ENCODE measurements at regions not wholly inside any gene's neighbourhood (a gene's known extent, or its start where the extent isn't known, plus 50 kb on each side); places are given as distances from the start of the nearest gene placed in this dataset.

DNA sequence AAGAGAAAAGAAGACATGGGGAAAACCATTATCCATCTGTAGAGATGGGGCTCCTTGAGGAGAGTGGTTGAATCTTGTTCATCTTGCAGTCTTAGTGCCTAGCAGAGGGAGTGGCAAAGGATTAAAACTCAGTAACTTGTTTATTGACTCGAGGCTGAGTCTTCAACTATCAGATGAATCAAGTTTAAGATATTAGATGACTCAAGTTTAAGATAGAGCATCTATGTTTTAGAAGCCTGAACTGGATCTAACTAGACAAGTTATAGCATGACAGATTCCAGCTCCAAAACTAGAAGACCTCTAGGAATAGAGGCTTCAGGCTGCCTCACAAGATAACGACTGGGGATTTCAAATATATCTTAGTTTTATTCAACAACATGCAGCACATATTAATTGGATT lies 2277.2 kb upstream of the WWC1 start:
- intact Hi-C loops (cut with micrococcal nuclease) = no loop called here
- Histone ChIP-seq H3K36me3 (replicated peaks in 1 of 2; ENCODE audit: control extremely low read depth in 1 of 2, control insufficient read depth in 1 of 2, extremely low read depth in 1 of 2, insufficient read depth in 2 of 2, low read length in 1 of 2) (no peaks in the 10 kb centered on the region), H2AFZ (ENCODE audit: insufficient read depth, low read depth, low read length, poor library complexity, severe bottlenecking) (no peak overlapping the region), H3K4me2 (replicated peaks; ENCODE audit: low read depth, low read length, poor library complexity, severe bottlenecking) (no peak overlapping the region), H3K4me3 (ENCODE audit: control extremely low read depth in 1 of 5, extremely low read depth in 1 of 5, insufficient read depth in 1 of 5, low read depth in 2 of 5, low read length in 4 of 5) (no peak overlapping the region), H3K9me3 (ENCODE audit: control extremely low read depth in 1 of 3, control insufficient read depth in 2 of 3, insufficient read depth in 1 of 3, low read length in 2 of 3) (no peaks in the 10 kb centered on the region), H3K27ac (ENCODE audit: low read length in 2 of 2) (no peak overlapping the region), H3K9ac (ENCODE audit: low read length) (no peak overlapping the region), H3K27me3 (replicated peaks in 1 of 4; ENCODE audit: control extremely low read depth in 1 of 4, control insufficient read depth in 3 of 4, insufficient read depth in 4 of 4, low read length in 3 of 4) (no peaks in the 10 kb centered on the region), H4K20me1 (ENCODE audit: control insufficient read depth, insufficient read depth, low read length, poor library complexity, severe bottlenecking) (no peaks in the 10 kb centered on the region), H3K79me2 (ENCODE audit: control insufficient read depth, insufficient read depth, low read length) (no peaks in the 10 kb centered on the region), H3K4me1 (ENCODE audit: control insufficient read depth in 2 of 2, insufficient read depth in 2 of 2, low read length in 2 of 2) (no peaks in the 10 kb centered on the region)
- no peak overlapping the region for H3K27ac Mint-ChIP-seq
- H3K27me3 Mint-ChIP-seq = no peaks in the 10 kb centered on the region
- DNase-seq = no peak
- ChIA-PET POLR2A (no interaction called here), CTCF (no interaction called here)
- no peak for TF ChIP-seq EZH2 (IDR thresholded peaks at IDR 0.05; ENCODE audit: borderline replicate concordance, insufficient read depth, low read depth, low read length, poor library complexity, severe bottlenecking)
- no CpG with 5 or more reads among the region's 2 CpGs for WGBS (ENCODE audit: insufficient coverage)
- ATAC-seq (ENCODE audit: low read depth) = no peak
- no peak overlapping the region for H3K4me3 Mint-ChIP-seq
- H3K4me1 Mint-ChIP-seq = no peaks in the 10 kb centered on the region
- peaks cover 2% of the 10 kb centered on the region for H3K9me3 Mint-ChIP-seq (ENCODE audit: insufficient read depth)

DNA sequence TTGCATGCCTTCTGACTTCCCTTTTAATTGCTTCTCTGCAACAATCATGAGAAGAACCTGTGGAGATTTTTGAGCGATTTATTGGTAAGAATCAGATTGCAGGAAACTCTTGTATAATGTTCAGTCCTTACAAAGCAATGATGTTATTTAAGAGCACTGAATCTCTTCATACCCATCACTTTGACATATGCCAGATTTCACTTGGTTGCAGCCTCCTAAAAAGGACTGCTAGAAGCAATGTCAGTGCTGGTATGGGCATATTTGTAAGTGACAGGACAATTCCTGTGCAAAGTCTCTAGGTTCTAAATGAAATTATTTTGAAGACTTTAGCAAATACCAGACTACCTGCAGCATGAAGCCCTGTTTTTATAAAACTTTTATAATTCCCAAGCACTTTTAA lies 2272.7 kb upstream of the WWC1 start:
- Mint-ChIP-seq H3K4me1 (no peaks in the 10 kb centered on the region), H3K4me3 (no peak overlapping the region), H3K27me3 (no peaks in the 10 kb centered on the region), H3K9me3 (ENCODE audit: insufficient read depth) (no peaks in the 10 kb centered on the region), H3K27ac (no peak overlapping the region)
- no peaks in the 10 kb centered on the region for H3K9me3 ChIP-seq (ENCODE audit: control extremely low read depth in 1 of 3, control insufficient read depth in 2 of 3, insufficient read depth in 1 of 3, low read length in 2 of 3)
- H3K4me3 ChIP-seq (ENCODE audit: control extremely low read depth in 1 of 5, extremely low read depth in 1 of 5, insufficient read depth in 1 of 5, low read depth in 2 of 5, low read length in 4 of 5) = no peak overlapping the region
- whole genome bisulfite sequencing (ENCODE audit: insufficient coverage) = no CpG with 5 or more reads among the region's 1 CpG
- H3K4me2 ChIP-seq (replicated peaks; ENCODE audit: low read depth, low read length, poor library complexity, severe bottlenecking) = no peak overlapping the region
- H3K27ac ChIP-seq (ENCODE audit: low read length in 2 of 2) = no peak overlapping the region
- H3K36me3 ChIP-seq (replicated peaks in 1 of 2; ENCODE audit: control extremely low read depth in 1 of 2, control insufficient read depth in 1 of 2, extremely low read depth in 1 of 2, insufficient read depth in 2 of 2, low read length in 1 of 2) = no peaks in the 10 kb centered on the region
- ATAC-seq (ENCODE audit: low read depth) (no peak), DNase-seq (no peak)
- no peaks in the 10 kb centered on the region for H3K79me2 ChIP-seq (ENCODE audit: control insufficient read depth, insufficient read depth, low read length)
- no peak for TF ChIP-seq CTCF (IDR thresholded peaks at IDR 0.05)
- no peak for TF ChIP-seq EZH2 (IDR thresholded peaks at IDR 0.05; ENCODE audit: borderline replicate concordance, insufficient read depth, low read depth, low read length, poor library complexity, severe bottlenecking)
- no peaks in the 10 kb centered on the region for H4K20me1 ChIP-seq (ENCODE audit: control insufficient read depth, insufficient read depth, low read length, poor library complexity, severe bottlenecking)
- ChIA-PET POLR2A (no interaction called here), CTCF (no interaction called here)
- H3K27me3 ChIP-seq (replicated peaks in 1 of 4; ENCODE audit: control extremely low read depth in 1 of 4, control insufficient read depth in 3 of 4, insufficient read depth in 4 of 4, low read length in 3 of 4) = no peaks in the 10 kb centered on the region
- no peak overlapping the region for H2AFZ ChIP-seq (ENCODE audit: insufficient read depth, low read depth, low read length, poor library complexity, severe bottlenecking)
- intact Hi-C loops (cut with micrococcal nuclease) = no loop called here
- no peak overlapping the region for H3K9ac ChIP-seq (ENCODE audit: low read length)
- no peaks in the 10 kb centered on the region for H3K4me1 ChIP-seq (ENCODE audit: control insufficient read depth in 2 of 2, insufficient read depth in 2 of 2, low read length in 2 of 2)
